Osteoblast (primary cell): ENCODE measurements at regions not wholly inside any gene's neighbourhood (a gene's known extent, or its start where the extent isn't known, plus 50 kb on each side); places are given as distances from the start of the nearest gene placed in this dataset.
A peak's percentile ranks its signal among the peaks of the same experiment; 100 is the strongest.

Experiments used
- DNase-seq: peaks from one replicate; pipeline ENCODE4 v3.0.0; 2011; ENCODE audit warnings: low spot score, mixed read lengths; ENCODE audit not compliant: insufficient read length; ENCODE audit errors: missing footprints
- H2AFZ ChIP-seq: 2 replicates; pipeline ENCODE4 v1.6.0; 2011; ENCODE audit warnings: mild to moderate bottlenecking, low read length
- H3K27ac ChIP-seq: 2 replicates; pipeline ENCODE4 v1.5.1; 2011; ENCODE audit warnings: mild to moderate bottlenecking, low read depth, low read length, moderate library complexity
- H3K27me3 ChIP-seq: 2 replicates; pipeline ENCODE4 v1.6.0; 2012; ENCODE audit warnings: mild to moderate bottlenecking, control low read depth, inconsistent platforms, low read length, moderate library complexity; ENCODE audit not compliant: insufficient read depth
- H3K36me3 ChIP-seq: 2 replicates; pipeline ENCODE4 v1.5.1; 2011; ENCODE audit warnings: mild to moderate bottlenecking, low read length, control low read depth, moderate library complexity; ENCODE audit not compliant: insufficient read depth
- H3K4me1 ChIP-seq: 2 replicates; pipeline ENCODE4 v1.5.1; 2011; ENCODE audit warnings: mild to moderate bottlenecking, low read length, control low read depth, moderate library complexity; ENCODE audit not compliant: insufficient read depth
- H3K4me2 ChIP-seq: 2 replicates; pipeline ENCODE4 v1.6.0; 2011; ENCODE audit warnings: mild to moderate bottlenecking, low read length; ENCODE audit not compliant: insufficient read depth
- H3K4me3 ChIP-seq: fragments of 200-600 bp; sonication (generic); 3 replicates; pipeline ENCODE4 v1.5.1; 2012; ENCODE audit warnings: mild to moderate bottlenecking, low read length, inconsistent platforms; ENCODE audit not compliant: insufficient read depth
- H3K79me2 ChIP-seq: 2 replicates; pipeline ENCODE4 v1.6.0; 2012; ENCODE audit warnings: mild to moderate bottlenecking, low read length, control low read depth, inconsistent platforms; ENCODE audit not compliant: insufficient read depth
- H3K9me3 ChIP-seq: 2 replicates; pipeline ENCODE4 v1.5.1; 2011; ENCODE audit warnings: low read depth, low read length, control low read depth
- H4K20me1 ChIP-seq: 2 replicates; pipeline ENCODE4 v1.6.0; 2012; ENCODE audit warnings: mild to moderate bottlenecking, low read length, control low read depth; ENCODE audit not compliant: insufficient read depth
- CTCF ChIP-seq: IDR thresholded peaks from 2 replicates; pipeline ENCODE4 v1.5.1; 2011; ENCODE audit warnings: mild to moderate bottlenecking, low read depth, low read length, moderate library complexity; ENCODE audit errors: extremely low read depth

- no peak overlapping the region for H3K4me2 ChIP-seq
- H3K4me3 ChIP-seq: no peak overlapping the region
- no peaks in the 10 kb centered on the region for H3K4me1 ChIP-seq
- DNase-seq: no peak
- H3K27ac ChIP-seq: no peak overlapping the region
- H3K79me2 ChIP-seq: no peaks in the 10 kb centered on the region
- H3K27me3 ChIP-seq: no peaks in the 10 kb centered on the region
- no peaks in the 10 kb centered on the region for H4K20me1 ChIP-seq
- no peak overlapping the region for H2AFZ ChIP-seq
- no peaks in the 10 kb centered on the region for H3K36me3 ChIP-seq
- H3K9me3 ChIP-seq: no peaks in the 10 kb centered on the region
- TF ChIP-seq CTCF: no peak
Observed at GRCh38 chr15:97101572-97101971, 771.1 kb downstream of the NR2F2 start.

GRCh38 chr15:97114900-97115760 lies 784.6 kb downstream of the NR2F2 start:
- no peaks in the 10 kb centered on the region for H3K27me3 ChIP-seq
- H3K4me2 ChIP-seq: no peak overlapping the region
- TF ChIP-seq CTCF: no peak
- no peaks in the 10 kb centered on the region for H3K9me3 ChIP-seq
- H4K20me1 ChIP-seq: no peaks in the 10 kb centered on the region
- H3K36me3 ChIP-seq: no peaks in the 10 kb centered on the region
- no peaks in the 10 kb centered on the region for H3K79me2 ChIP-seq
- H3K4me3 ChIP-seq: no peak overlapping the region
- H3K4me1 ChIP-seq: no peaks in the 10 kb centered on the region
- H3K27ac ChIP-seq: no peak overlapping the region
- H2AFZ ChIP-seq: no peak overlapping the region
- DNase-seq: peak; percentile 19

- no peaks in the 10 kb centered on the region for H3K79me2 ChIP-seq
- no peak for DNase-seq
- H3K4me2 ChIP-seq: no peak overlapping the region
- no peaks in the 10 kb centered on the region for H3K27me3 ChIP-seq
- no peak for TF ChIP-seq CTCF
- no peaks in the 10 kb centered on the region for H3K4me1 ChIP-seq
- no peak overlapping the region for H2AFZ ChIP-seq
- no peak overlapping the region for H3K27ac ChIP-seq
- H3K4me3 ChIP-seq: no peak overlapping the region
- H4K20me1 ChIP-seq: no peaks in the 10 kb centered on the region
- H3K9me3 ChIP-seq: no peaks in the 10 kb centered on the region
- no peaks in the 10 kb centered on the region for H3K36me3 ChIP-seq
Observed at GRCh38 chr15:97115761-97116070, 785.2 kb downstream of the NR2F2 start.

GRCh38 chr15:97124790-97125189 lies 794.3 kb downstream of the NR2F2 start:
- no peaks in the 10 kb centered on the region for H4K20me1 ChIP-seq
- no peak overlapping the region for H3K4me2 ChIP-seq
- H2AFZ ChIP-seq: no peak overlapping the region
- H3K27ac ChIP-seq: no peak overlapping the region
- TF ChIP-seq CTCF: no peak
- no peak overlapping the region for H3K4me3 ChIP-seq
- DNase-seq: no peak
- H3K27me3 ChIP-seq: no peaks in the 10 kb centered on the region
- H3K36me3 ChIP-seq: no peaks in the 10 kb centered on the region
- H3K4me1 ChIP-seq: no peaks in the 10 kb centered on the region
- H3K79me2 ChIP-seq: no peaks in the 10 kb centered on the region
- peaks cover 6% of the 10 kb centered on the region for H3K9me3 ChIP-seq
